ENCODE measurements at regions not wholly inside any gene's neighbourhood (a gene's known extent, or its start where the extent isn't known, plus 50 kb on each side); places are given as distances from the start of the nearest gene placed in this dataset.

GRCh38 chr11:30762188-30762587 lies 176.0 kb upstream of the MPPED2 start:
- TF ChIP-seq POLR2AphosphoS5 (IDR thresholded peaks at IDR 0.05; ENCODE audit: low read depth, low read length) (no peak), POLR2A (IDR thresholded peaks at IDR 0.05; ENCODE audit: low read depth, low read length) (no peak), TAF1 (IDR thresholded peaks at IDR 0.05; ENCODE audit: low read depth, low read length) (no peak), SPI1 (IDR thresholded peaks at IDR 0.05; ENCODE audit: low read depth, low read length) (no peak), PAX5 (IDR thresholded peaks at IDR 0.05; ENCODE audit: insufficient read depth, low read length, severe bottlenecking) (no peak)
